GM10266 (cell line): ENCODE measurements at regions not wholly inside any gene's neighbourhood (a gene's known extent, or its start where the extent isn't known, plus 50 kb on each side); places are given as distances from the start of the nearest gene placed in this dataset.
"Not testable (repeated sequence)": the region's sequence is repeated elsewhere in the genome, so short reads cannot be mapped to it uniquely, and the experiment has no call there.

Experiments
- DNase-seq: peaks from one replicate; pipeline ENCODE4 v3.0.0; 2012; ENCODE audit errors: extremely low spot score
- TF ChIP-seq, protein P1 (sequence below): IDR thresholded peaks from 2 replicates; pipeline ENCODE4 v1.5.1; 2012; ENCODE audit warnings: mild to moderate bottlenecking, low read depth; ENCODE audit not compliant: control insufficient read depth, insufficient read depth; ENCODE audit errors: missing control alignments

GRCh38 chr4:127501103-127501502 lies 131.7 kb upstream of the INTU start:
- no peak for DNase-seq
- TF ChIP-seq, protein P1, sequence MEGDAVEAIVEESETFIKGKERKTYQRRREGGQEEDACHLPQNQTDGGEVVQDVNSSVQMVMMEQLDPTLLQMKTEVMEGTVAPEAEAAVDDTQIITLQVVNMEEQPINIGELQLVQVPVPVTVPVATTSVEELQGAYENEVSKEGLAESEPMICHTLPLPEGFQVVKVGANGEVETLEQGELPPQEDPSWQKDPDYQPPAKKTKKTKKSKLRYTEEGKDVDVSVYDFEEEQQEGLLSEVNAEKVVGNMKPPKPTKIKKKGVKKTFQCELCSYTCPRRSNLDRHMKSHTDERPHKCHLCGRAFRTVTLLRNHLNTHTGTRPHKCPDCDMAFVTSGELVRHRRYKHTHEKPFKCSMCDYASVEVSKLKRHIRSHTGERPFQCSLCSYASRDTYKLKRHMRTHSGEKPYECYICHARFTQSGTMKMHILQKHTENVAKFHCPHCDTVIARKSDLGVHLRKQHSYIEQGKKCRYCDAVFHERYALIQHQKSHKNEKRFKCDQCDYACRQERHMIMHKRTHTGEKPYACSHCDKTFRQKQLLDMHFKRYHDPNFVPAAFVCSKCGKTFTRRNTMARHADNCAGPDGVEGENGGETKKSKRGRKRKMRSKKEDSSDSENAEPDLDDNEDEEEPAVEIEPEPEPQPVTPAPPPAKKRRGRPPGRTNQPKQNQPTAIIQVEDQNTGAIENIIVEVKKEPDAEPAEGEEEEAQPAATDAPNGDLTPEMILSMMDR: no peak

DNA sequence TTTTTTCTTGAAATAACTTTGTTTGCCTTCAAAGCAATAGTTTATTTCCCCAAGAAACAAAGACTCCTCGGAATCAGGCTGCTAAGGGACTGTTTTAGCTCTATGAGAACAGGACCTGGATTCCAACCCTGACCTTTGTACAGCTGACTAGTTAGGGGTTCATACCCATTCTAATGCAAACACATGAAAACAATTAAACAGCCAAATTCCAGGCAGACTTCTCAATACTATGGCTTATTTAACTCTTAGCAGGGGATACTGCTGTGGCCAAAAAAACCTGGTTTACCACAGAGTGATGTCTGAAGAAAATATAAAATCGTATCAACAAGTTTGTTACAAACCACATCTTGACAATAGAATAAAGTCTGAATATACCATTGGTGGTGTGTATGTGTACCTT lies 129.6 kb upstream of the INTU start:
- no peak for DNase-seq
- TF ChIP-seq, protein P1: no peak

GRCh38 chr4:127505203-127505602 lies 127.6 kb upstream of the INTU start:
- DNase-seq: no peak
- TF ChIP-seq, protein P1: no peak

DNA sequence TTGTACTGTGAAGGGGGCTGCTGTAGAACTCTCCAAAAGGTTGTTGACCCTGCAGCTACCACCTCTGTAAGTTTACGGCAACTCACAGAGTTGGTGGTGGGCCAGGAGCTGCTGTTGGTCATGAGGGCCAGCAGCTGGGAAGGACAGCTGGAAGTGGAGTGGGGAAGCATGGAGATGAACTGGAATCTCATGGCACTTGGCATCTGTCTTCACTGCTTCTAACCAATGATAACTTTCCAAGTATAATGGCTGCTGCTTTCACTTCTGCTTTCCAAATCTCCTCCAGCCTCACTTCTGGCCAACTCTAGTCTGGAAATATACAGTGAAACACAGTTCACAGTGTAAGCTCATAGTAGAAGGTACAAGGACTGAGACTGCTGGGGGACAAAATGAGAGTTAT lies 126.5 kb upstream of the INTU start:
- no peak for DNase-seq
- TF ChIP-seq, protein P1: no peak

DNA sequence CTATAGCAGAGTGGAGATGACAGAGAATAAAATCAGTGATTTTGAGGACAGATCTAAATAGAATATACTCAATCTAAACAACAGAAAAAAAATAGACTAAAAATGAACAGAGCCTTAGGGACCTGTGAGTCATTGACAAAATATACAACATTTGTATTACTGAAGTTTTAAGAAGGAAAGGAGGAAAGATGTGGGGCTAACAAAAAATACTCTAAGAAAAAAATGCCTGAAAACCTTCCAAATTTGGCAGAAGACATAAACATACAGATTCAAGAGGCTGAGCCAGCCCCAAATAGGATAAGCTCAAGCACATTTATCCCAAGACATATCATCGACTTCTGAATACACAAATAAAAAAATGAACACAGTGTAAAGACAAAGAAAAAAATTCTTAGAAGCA lies 123.6 kb upstream of the INTU start:
- DNase-seq: no peak
- TF ChIP-seq, protein P1: no peak

- DNase-seq: not testable (repeated sequence)
These were observed 120.1 kb upstream of the INTU start for GRCh38 chr4:127512672-127513071.

DNA sequence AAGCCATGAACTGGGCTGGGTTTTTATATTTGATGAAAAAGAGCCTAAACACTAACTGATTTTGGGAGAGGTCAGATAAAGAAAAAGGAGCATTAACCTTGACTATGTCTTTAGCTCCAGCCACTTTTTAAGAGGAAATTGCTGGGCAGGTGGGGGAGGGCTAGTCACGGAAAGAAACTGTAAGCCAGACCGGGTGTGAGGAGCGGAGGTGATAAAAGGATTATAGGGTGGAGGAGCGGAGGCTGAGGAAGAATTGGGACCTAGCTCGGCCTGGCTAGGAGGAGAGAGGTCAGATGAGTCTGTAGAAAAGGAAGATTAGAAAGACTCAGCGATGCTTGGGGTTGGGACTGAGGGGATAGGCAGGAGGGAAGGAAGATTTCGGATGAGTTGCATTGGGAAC lies 117.5 kb upstream of the INTU start:
- DNase-seq: not testable (repeated sequence)

GRCh38 chr4:127518046-127518445 lies 114.7 kb upstream of the INTU start:
- DNase-seq: no peak
- TF ChIP-seq, protein P1: no peak

DNA sequence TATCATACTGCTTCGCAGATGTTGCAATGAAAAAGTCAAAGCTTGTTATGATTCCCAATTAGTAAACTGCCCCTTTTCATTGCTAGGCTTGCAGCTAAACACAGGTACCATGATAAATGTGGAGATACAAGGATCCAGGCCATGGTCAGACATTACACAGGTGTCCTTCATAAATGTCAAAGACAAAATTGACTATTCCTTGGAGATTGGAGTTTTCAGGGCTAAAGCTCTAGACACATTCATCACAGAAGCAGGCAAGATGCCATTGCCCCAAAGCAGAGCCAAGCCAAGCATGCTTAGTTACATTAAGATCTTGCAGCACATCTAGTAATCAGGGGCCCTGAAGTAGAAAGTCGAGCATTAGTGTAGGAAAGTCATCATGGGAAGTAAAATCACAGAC lies 111.3 kb upstream of the INTU start:
- DNase-seq: no peak
- TF ChIP-seq, protein P1: no peak
